ENCODE measurements at regions not wholly inside any gene's neighbourhood (a gene's known extent, or its start where the extent isn't known, plus 50 kb on each side); places are given as distances from the start of the nearest gene placed in this dataset.

DNA sequence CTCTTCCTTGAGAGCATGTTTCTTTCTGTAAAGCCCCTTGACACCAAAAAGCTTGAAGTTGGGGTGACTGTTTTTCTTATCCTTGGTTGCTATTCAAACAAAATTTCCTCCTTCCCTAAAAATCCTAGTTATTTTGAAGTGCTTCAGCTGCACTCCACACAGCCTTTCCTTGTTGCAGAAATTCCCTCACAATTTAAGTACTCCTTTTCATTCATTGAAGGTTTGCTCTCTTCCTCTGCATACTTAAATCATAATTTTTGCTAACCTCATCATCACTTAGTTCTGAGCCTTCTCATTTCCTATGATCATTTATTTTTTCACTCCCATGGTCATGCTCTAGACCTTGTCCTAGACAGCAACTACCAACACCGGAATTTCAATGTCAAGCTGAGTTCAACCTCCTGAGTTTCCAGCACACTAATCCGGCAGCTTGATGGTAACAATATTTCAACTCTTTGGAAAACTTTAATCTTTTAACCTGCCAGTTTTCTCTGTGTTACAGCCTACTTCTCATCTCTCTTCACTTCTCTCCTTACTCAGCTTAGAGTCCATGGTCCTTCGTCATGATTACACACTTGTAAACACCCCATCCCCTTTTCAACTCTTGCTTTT, 78.7 kb upstream of the ACTBL2 start:
- no peak for DNase-seq (ENCODE audit: low read depth)

DNA sequence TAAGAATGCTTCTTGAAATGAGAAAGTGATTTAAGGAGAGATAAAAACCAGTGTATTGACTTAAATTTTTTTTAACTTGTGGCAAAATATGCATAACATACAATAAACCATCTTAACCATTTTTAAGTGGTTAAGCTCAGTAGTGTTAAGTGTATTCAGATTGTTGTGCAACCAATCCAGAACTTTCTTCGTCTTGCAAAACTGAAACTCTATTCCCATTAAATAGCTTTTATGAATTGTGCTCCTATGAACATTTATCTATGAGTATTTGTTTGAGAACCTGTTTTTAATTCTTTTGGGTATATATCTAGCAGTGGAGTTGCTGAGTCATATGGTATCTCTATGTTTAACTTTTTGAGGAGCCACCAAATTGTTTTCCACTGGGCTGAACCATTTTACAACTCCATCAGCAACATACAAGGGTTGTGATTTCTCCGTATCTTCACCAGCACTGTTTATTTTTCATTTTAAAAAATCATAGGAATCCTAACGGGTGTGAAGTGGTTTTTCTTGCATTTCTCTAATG, 76.6 kb upstream of the ACTBL2 start:
- DNase-seq (ENCODE audit: low read depth): no peak

DNA sequence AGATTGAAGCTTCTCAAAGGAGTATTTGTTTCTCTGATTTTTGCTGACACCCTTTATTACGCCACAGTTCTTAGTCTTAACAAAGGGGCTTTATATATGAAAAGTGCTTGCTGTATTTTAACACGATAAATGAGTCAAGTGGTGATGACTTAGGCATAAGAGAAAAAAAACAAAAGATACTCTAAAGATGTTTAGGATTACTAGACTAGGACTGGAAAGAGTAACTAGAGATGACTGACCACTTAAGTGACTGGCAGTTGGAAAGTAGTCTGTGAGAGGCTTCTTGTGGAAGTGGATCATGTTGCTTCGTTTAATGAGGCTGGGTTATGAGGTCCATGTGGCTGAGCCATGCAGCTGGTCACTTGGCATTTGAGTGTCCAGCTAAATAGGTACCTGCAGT, 69.4 kb upstream of the ACTBL2 start:
- peak; percentile 12 for DNase-seq (ENCODE audit: low read depth)

DNA sequence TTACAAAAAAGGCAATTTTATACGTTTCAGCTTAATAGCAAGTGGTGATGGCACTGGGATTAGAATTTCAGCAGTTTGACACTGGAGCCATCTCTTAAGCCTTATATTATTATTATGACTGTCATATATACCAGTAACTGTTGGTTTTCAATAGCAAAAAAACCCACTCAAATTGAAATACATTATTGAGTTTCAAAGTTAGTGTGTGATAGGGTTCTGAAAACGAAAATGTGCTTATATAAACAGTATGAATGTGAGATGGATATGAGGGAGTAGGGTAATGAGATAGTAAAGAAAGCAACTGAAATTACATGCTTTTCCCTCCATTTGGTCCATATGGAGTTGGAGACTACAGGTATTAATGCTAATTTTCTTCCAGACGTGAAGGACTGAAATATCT, 68.6 kb upstream of the ACTBL2 start:
- no peak for DNase-seq (ENCODE audit: low read depth)

DNA sequence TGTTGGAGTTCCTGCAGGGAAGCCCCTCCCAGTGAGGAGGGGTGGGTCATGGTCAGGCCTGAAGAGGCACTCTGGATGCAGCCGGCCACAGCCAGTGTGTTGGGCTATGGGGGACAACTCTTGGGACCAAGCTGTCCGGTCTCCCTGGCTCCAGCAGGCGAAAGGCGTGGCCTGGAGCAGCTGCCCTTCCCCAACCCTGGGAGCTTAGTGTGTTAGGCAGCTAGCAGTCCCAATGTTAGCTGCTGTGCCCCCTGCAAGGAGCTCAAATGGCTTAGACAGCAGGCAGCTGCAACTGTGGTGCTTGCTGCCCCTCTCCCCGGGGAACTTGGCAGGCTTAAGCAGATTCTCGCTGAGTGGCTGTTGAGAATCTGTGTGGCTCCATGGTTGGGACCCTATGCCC, 67.5 kb upstream of the ACTBL2 start:
- DNase-seq (ENCODE audit: low read depth): no peak

DNA sequence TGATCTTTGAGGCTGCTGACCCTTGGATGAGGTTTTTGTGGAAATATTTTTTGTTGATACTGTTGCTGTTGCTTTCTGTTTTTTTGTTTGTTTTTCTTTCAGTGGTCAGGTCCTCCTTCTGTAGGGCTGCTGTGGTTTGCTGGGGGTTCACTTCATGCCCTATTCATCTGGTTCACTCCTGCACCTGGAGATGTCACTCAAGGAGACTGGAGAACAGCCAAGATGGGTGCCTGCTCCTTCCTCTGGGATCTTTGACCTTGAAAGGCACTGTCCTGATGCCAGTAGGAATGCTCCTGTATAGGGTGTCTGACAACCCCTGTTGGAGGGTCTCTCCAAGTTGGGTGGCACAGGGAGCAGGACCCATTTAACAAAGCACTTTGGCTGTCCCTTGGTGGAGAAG, 67.0 kb upstream of the ACTBL2 start:
- DNase-seq (ENCODE audit: low read depth): no peak

DNA sequence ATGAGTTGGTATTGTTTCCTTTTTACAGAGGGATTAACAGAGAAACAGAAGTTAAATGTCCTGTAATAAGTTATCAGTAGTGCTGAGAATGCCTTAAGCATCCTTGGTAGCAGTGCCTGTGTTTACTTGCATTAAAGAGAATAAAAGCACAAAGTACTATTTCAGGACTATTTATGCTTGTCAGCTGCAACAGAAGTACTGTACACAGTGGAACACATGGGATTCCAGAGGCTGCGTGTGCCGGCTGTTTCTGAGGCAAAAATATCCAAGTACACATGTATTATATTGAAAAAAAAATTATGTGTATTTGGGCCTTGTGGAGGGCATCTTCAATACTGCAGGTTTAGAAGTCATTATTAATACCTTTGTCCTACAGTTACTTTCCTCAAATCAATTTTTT, 58.2 kb upstream of the ACTBL2 start:
- no peak for DNase-seq (ENCODE audit: low read depth)

DNA sequence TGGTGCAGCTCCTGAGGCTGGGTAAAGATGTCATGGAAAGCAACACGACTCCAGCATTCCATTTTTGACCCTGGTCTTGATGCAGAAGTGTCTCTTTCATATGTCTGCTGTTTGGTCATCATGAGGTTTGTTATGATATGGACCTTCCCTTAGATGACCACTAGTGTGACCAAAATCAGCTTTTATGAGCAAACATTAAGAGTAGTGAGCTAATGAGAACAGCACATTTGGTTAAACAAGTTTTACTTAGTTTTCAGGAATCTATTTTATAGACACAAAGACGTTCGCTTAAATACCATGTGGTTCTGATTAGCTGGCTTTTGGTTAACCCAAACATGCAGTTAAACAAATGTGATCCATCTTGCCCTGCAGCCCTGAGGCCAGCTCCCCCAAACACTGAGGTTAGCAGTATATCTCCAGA, 56.7 kb upstream of the ACTBL2 start:
- peak; percentile 63 for DNase-seq (ENCODE audit: low read depth)

DNA sequence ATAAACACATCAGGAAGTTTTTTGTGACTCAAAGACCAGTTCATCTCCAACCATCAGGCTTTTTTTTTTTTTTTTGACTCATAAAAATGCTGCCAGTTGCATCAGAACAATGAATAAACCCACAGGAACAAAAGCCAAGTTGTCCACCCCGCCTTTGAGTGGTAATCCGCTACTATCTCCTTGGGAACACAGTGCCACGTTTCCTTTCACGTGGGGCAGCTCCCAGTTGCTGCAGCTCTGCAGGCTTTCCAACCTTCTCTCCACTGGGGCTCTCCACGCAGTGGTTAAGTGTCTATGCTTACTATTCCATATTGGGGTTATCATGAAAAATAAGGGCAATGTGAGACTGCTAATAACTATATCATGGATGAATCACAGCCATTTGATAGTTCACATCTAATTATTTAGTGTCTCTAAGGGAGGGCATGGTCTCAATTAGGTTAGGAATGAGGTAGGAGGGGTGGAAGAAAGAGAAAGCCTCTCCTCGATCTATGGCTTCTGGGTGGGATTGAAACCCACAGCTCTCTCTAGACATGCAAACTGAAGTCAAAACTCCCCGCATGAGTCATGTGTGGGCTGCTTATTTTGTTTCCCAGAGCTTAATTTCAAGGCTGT, 55.8 kb upstream of the ACTBL2 start:
- peak; percentile 94 for DNase-seq (ENCODE audit: low read depth)

DNA sequence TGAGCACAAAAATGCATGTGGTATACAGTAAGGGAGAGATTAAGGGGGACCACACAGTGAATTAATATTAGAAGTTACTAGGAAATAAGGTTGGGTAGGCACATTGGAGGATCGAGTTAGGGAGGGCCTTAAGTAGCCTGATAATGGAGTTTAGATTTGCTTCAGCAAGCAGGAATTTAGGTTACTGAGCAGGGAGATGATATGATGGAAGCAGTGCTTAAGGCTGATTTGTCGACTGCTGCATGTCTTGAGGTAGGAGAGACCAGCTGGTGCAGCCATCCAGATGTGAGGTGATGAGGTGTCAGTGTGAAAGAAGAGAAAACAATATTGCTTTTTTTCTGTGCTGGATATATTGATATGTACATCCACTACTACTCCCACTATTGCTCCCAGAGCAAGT, 55.2 kb upstream of the ACTBL2 start:
- peak; percentile 63 for DNase-seq (ENCODE audit: low read depth)

DNA sequence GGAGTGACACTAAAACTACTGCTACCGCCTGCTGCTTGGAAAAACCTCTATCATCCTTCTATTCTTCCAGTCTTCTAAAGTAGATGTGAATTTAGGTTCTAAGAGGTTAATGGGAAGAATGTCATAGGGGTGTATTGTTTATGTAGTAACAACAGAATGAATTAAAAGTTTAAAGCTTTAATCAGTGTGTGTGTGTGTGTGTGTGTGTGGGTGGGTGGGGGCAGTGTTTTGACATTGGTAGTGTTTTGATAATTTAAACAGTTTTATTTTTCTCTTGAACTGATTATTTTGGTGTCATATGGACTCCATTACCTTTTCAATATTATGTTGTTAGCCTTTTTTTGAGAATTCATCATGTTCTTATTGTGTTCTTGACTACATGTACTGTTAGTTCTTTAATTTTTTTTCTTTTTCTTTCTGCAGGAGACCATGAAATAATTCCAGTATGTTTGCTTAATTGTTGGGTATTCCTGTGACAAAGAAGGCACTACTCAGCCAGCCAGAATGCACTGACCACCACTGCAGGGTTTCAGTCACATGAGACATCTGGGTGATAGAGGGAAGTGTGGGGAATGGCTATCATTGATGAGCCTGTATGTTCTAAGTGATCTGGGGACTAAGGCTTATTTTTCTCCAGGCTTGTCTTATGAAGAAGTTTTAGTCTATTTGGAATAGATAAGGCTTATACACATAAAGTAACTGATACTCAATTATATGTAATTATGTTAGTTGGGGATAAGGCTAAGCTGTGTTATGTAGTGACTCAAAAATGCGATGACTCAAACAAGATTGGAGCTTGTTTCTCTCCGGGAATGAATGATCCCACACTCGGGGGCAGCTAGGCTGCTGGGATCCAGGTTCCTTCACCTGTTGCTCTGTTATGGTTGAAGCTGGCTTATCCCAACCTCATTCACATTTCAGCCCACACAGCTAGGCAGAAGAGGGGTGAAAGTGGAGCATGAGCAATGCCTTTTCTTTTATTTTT, 50.2 kb upstream of the ACTBL2 start:
- peak; percentile 87 for DNase-seq (ENCODE audit: low read depth)
